Prostate gland (tissue), 2 donors: ENCODE measurements at regions not wholly inside any gene's neighbourhood (a gene's known extent, or its start where the extent isn't known, plus 50 kb on each side); places are given as distances from the start of the nearest gene placed in this dataset.

ENCODE experiments used
- CTCF ChIP-seq, 4 experiments: fragments of 200-600 bp in 2 of 4; fragments of 450-650 bp in 2 of 4; sonication (generic) in 2 of 4; IDR thresholded peaks; 1 replicate in 3 of 4; 2 replicates in 1 of 4; pipeline ENCODE4 v1.5.1; 2016 to 2019; ENCODE audit warnings: antibody characterized with exemption in 4 of 4, mild to moderate bottlenecking in 2 of 4, moderate library complexity in 2 of 4
- POLR2A ChIP-seq: fragments of 450-650 bp; IDR thresholded peaks from one replicate; pipeline ENCODE4 v1.6.1; 2016; ENCODE audit warnings: antibody characterized with exemption, mild to moderate bottlenecking

GRCh38 chr3:21120826-21121225, 630.2 kb downstream of the ZNF385D start:
- TF ChIP-seq CTCF (IDR thresholded peaks at IDR 0.05) (no peak), POLR2A (no peak)
